H1 (cell line): ENCODE measurements at regions not wholly inside any gene's neighbourhood (a gene's known extent, or its start where the extent isn't known, plus 50 kb on each side); places are given as distances from the start of the nearest gene placed in this dataset.

ENCODE experiments used
- CTCF ChIA-PET: fragments of 300-600 bp; sonication (Branson Sonifier 250); formaldehyde crosslinking; loops from one replicate; lab custom pipeline; 2021; ENCODE audit not compliant: partially characterized antibody; lab: Charles Lee
- POLR2A ChIA-PET: fragments of 300-600 bp; sonication (Branson Sonifier 250); formaldehyde crosslinking; loops from one replicate; lab custom pipeline; 2021; ENCODE audit warnings: inconsistent platforms; ENCODE audit not compliant: partially characterized antibody; lab: Charles Lee
- DNase-seq, 2 experiments: peaks; one replicate each; pipeline versions ENCODE4 v3.0.0 to v3.0.0-alpha.2; 2010 to 2022; ENCODE audit warnings: low spot score in 2 of 2, low read depth in 1 of 2, mixed read lengths in 1 of 2
- FAIRE-seq: peaks from 2 replicates; lab custom pipeline; 2011; peaks lifted over from hg19 to GRCh38; lab: Jason Lieb, UNC
- H2AFZ ChIP-seq: 2 replicates; pipeline ENCODE4 v1.8.1; 2012; ENCODE audit warnings: low read length, inconsistent platforms
- H2AK5ac ChIP-seq: 2 replicates; pipeline ENCODE4 v1.6.1; 2013; ENCODE audit warnings: low read depth, low read length
- H2BK120ac ChIP-seq: replicated peaks from 2 replicates; pipeline ENCODE3; 2013; ENCODE audit warnings: low read depth, low read length, inconsistent platforms
- H2BK12ac ChIP-seq: 2 replicates; pipeline ENCODE4 v1.6.1; 2013; ENCODE audit warnings: low read depth, low read length
- H2BK15ac ChIP-seq: 2 replicates; pipeline ENCODE4 v1.6.1; 2013; ENCODE audit warnings: low read length
- H2BK20ac ChIP-seq: 2 replicates; pipeline ENCODE4 v1.6.1; 2013; ENCODE audit warnings: low read length
- H2BK5ac ChIP-seq: 2 replicates; pipeline ENCODE4 v1.6.1; 2013; ENCODE audit warnings: low read depth, low read length
- H3K14ac ChIP-seq: 2 replicates; pipeline ENCODE4 v1.6.1; 2013; ENCODE audit warnings: inconsistent platforms; ENCODE audit not compliant: insufficient read length
- H3K18ac ChIP-seq: 2 replicates; pipeline ENCODE4 v1.6.1; 2013; ENCODE audit warnings: low read length; ENCODE audit errors: extremely low read depth
- H3K23ac ChIP-seq: 2 replicates; pipeline ENCODE4 v1.6.1; 2013; ENCODE audit warnings: inconsistent platforms; ENCODE audit not compliant: insufficient read length
- H3K23me2 ChIP-seq: 2 replicates; pipeline ENCODE4 v1.6.1; 2013; ENCODE audit warnings: low read depth, low read length
- H3K27ac ChIP-seq: 2 replicates; pipeline ENCODE4 v1.6.1; 2011; ENCODE audit warnings: low read depth, low read length, inconsistent platforms
- H3K27me3 ChIP-seq, 4 experiments: replicated peaks in 1 of 4; 1 replicate in 1 of 4; 2 replicates in 3 of 4; pipeline versions ENCODE4 v1.6.1 to v1.8.1; 2011 to 2013; ENCODE audit warnings: low read length in 3 of 4, mild to moderate bottlenecking in 3 of 4, inconsistent platforms in 2 of 4, mixed read lengths in 2 of 4, moderate library complexity in 1 of 4; ENCODE audit not compliant: control insufficient read depth in 3 of 4, insufficient read depth in 3 of 4; ENCODE audit errors: extremely low read depth in 1 of 4
- H3K36me3 ChIP-seq, 4 experiments: 2 replicates each; pipeline versions ENCODE4 v1.6.1 to v1.8.1; 2011 to 2013; ENCODE audit warnings: mild to moderate bottlenecking in 4 of 4, low read length in 3 of 4, moderate library complexity in 2 of 4, control low read depth in 1 of 4, inconsistent platforms in 1 of 4; ENCODE audit not compliant: insufficient read depth in 4 of 4, control insufficient read depth in 2 of 4
- H3K4ac ChIP-seq: replicated peaks from 2 replicates; pipeline ENCODE3; 2013; ENCODE audit warnings: low read length, low read depth, mixed read lengths, inconsistent platforms; ENCODE audit not compliant: insufficient read length
- H3K4me1 ChIP-seq, 4 experiments: replicated peaks in 1 of 4; 1 replicate in 1 of 4; 2 replicates in 3 of 4; pipeline versions ENCODE4 v1.6.1 to v1.8.1; 2011 to 2013; ENCODE audit warnings: low read length in 3 of 4, inconsistent platforms in 2 of 4, mixed read lengths in 1 of 4; ENCODE audit not compliant: insufficient read depth in 4 of 4, control insufficient read depth in 3 of 4
- H3K4me2 ChIP-seq, 2 experiments: 2 replicates each; pipeline versions ENCODE4 v1.6.1 to v1.8.1; 2011 to 2013; ENCODE audit warnings: low read depth in 2 of 2, low read length in 2 of 2, control low read depth in 1 of 2, inconsistent platforms in 1 of 2, mild to moderate bottlenecking in 1 of 2; ENCODE audit not compliant: insufficient read depth in 1 of 2
- H3K4me3 ChIP-seq, 4 experiments: fragments of 200-600, 300-600 bp in 1 of 4; sonication (generic), shearing (Covaris generic), sonication (Bioruptor Twin) in 1 of 4; 2 replicates each; pipeline versions ENCODE4 v1.5.1 to v1.8.1; 2011 to 2016; ENCODE audit warnings: low read length in 4 of 4, low read depth in 3 of 4, control low read depth in 2 of 4, inconsistent platforms in 2 of 4, mild to moderate bottlenecking in 2 of 4, mixed read lengths in 1 of 4, moderate library complexity in 1 of 4; ENCODE audit not compliant: insufficient read depth in 2 of 4; ENCODE audit errors: extremely low read depth in 1 of 4
- H3K56ac ChIP-seq: replicated peaks from 2 replicates; pipeline ENCODE3; 2013; ENCODE audit warnings: low read depth, mild to moderate bottlenecking, mixed read lengths, low read length, inconsistent platforms; ENCODE audit not compliant: insufficient read length
- H3K79me1 ChIP-seq: 2 replicates; pipeline ENCODE4 v1.6.1; 2013; ENCODE audit warnings: low read depth, low read length, control low read depth
- H3K79me2 ChIP-seq, 2 experiments: 2 replicates each; pipeline versions ENCODE4 v1.6.1 to v1.8.1; 2012 to 2013; ENCODE audit warnings: low read length in 2 of 2, mild to moderate bottlenecking in 2 of 2, inconsistent platforms in 1 of 2; ENCODE audit not compliant: insufficient read depth in 2 of 2, control insufficient read depth in 1 of 2
- H3K9ac ChIP-seq, 4 experiments: replicated peaks in 1 of 4; 1 replicate in 1 of 4; 2 replicates in 3 of 4; pipeline versions ENCODE4 v1.6.1 to v1.8.1; 2011 to 2013; ENCODE audit warnings: low read depth in 3 of 4, low read length in 3 of 4, control low read depth in 2 of 4, mild to moderate bottlenecking in 2 of 4, moderate library complexity in 2 of 4, inconsistent platforms in 1 of 4; ENCODE audit errors: extremely low read depth in 1 of 4
- H3K9me3 ChIP-seq, 2 experiments: 2 replicates each; pipeline versions ENCODE4 v1.6.1 to v1.8.1; 2012 to 2013; ENCODE audit warnings: mild to moderate bottlenecking in 2 of 2, moderate library complexity in 2 of 2, control low read depth in 1 of 2, inconsistent platforms in 1 of 2, low read depth in 1 of 2, low read length in 1 of 2, mixed read lengths in 1 of 2; ENCODE audit not compliant: insufficient read depth in 2 of 2
- H4K20me1 ChIP-seq, 2 experiments: replicated peaks in 1 of 2; 2 replicates each; pipeline versions ENCODE3 to v1.8.1; 2011 to 2013; ENCODE audit warnings: inconsistent platforms in 2 of 2, low read length in 2 of 2, mild to moderate bottlenecking in 1 of 2; ENCODE audit not compliant: insufficient read depth in 2 of 2, control insufficient read depth in 1 of 2
- H4K5ac ChIP-seq: 2 replicates; pipeline ENCODE4 v1.6.1; 2013; ENCODE audit warnings: low read length, low read depth, mixed read lengths, inconsistent platforms; ENCODE audit not compliant: insufficient read length
- H4K8ac ChIP-seq: 2 replicates; pipeline ENCODE4 v1.8.0; 2013; ENCODE audit warnings: mild to moderate bottlenecking, moderate library complexity, low read length, inconsistent platforms; ENCODE audit not compliant: insufficient read depth; ENCODE audit errors: extremely low read depth
- H4K91ac ChIP-seq: replicated peaks from 2 replicates; pipeline ENCODE3; 2013; ENCODE audit warnings: low read length, mixed read lengths, inconsistent platforms; ENCODE audit not compliant: insufficient read length
- ATF2 ChIP-seq: IDR thresholded peaks from 2 replicates; pipeline ENCODE4 v1.6.1; 2012; ENCODE audit warnings: low read length, inconsistent platforms
- EGR1 ChIP-seq: IDR thresholded peaks from 2 replicates; pipeline ENCODE4 v1.6.1; 2011; ENCODE audit warnings: low read depth, low read length, borderline replicate concordance
- KDM4A ChIP-seq: IDR thresholded peaks from one replicate; pipeline ENCODE4 v1.7.1; 2012; ENCODE audit warnings: low read depth, mild to moderate bottlenecking, moderate library complexity, low read length, inconsistent platforms; ENCODE audit not compliant: severe bottlenecking
- RNF2 ChIP-seq: fragments of 200-900, 300-1000 bp; sonication (generic); IDR thresholded peaks from 2 replicates; pipeline ENCODE4 v1.7.1; 2016; ENCODE audit warnings: borderline replicate concordance, low read depth, mild to moderate bottlenecking, antibody characterized with exemption, low read length; ENCODE audit not compliant: poor library complexity, severe bottlenecking; ENCODE audit errors: missing control alignments
- USF2 ChIP-seq: IDR thresholded peaks from 2 replicates; pipeline ENCODE4 v1.6.1; 2011; ENCODE audit warnings: low read length, improper control_type of control experiment
- WGBS, 2 experiments: shearing (Covaris generic) in 1 of 2; methylation state at CpG; one replicate each; pipeline versions ENCODE4 v1.1.6 to v1.1.7; 2013 to 2015; ENCODE audit warnings: low lambda C conversion rate in 2 of 2, mixed read lengths in 2 of 2, inconsistent platforms in 1 of 2, low coverage in 1 of 2, missing lambda C conversion rate in 1 of 2; ENCODE audit not compliant: insufficient replicate concordance in 2 of 2, insufficient coverage in 1 of 2, insufficient read length in 1 of 2; ENCODE audit errors: extremely low coverage in 1 of 2, missing lambda C conversion rate in 1 of 2; 5-methylcytosine and 5-hydroxymethylcytosine counted together
- TF ChIP-seq, protein P1 (sequence below), 3 experiments: IDR thresholded peaks; 1 replicate in 2 of 3; 2 replicates in 1 of 3; pipeline versions ENCODE4 v1.5.1 to v1.6.1; 2011; ENCODE audit warnings: low read length in 3 of 3, mild to moderate bottlenecking in 3 of 3, inconsistent platforms in 2 of 3, low read depth in 1 of 3, moderate library complexity in 1 of 3; ENCODE audit not compliant: insufficient read depth in 1 of 3; ENCODE audit errors: control extremely low read depth in 1 of 3

GRCh38 chr6:100217225-100218012, 223.4 kb upstream of the MCHR2 start:
- no peak overlapping the region for H2AK5ac ChIP-seq
- no peak overlapping the region for H2BK20ac ChIP-seq
- H3K4me2 ChIP-seq, result no peak overlapping the region
- no peak overlapping the region for H3K14ac ChIP-seq
- H3K27me3 ChIP-seq, result peaks cover 0 to 2% (median 0%) of the 10 kb centered on the region in 4 experiments; a peak in 1 of 7 replicates
- H4K8ac ChIP-seq, result no peak overlapping the region
- FAIRE-seq (no peak), DNase-seq (no peak)
- 85% methylated on average over 2 of the region's 2 CpGs; no CpG with 5 or more reads in 1 of the 2 experiments for whole genome bisulfite sequencing, 2 experiments
- no peak overlapping the region for H2BK5ac ChIP-seq
- no peak overlapping the region for H4K91ac ChIP-seq
- no peak overlapping the region for H3K23ac ChIP-seq
- no peak overlapping the region for H2BK120ac ChIP-seq
- CTCF ChIA-PET, result interaction anchor here (1.4 kb wide), 1 partner anchor 40 kb away, joined by 3 read pairs; no protein-coding TSS in a partner anchor
- H3K56ac ChIP-seq, result no peak overlapping the region
- H2BK12ac ChIP-seq, result no peak overlapping the region
- no peak overlapping the region for H3K4me3 ChIP-seq
- no peaks in the 10 kb centered on the region for H4K20me1 ChIP-seq
- H3K9ac ChIP-seq, result no peak overlapping the region
- no peaks in the 10 kb centered on the region for H3K4me1 ChIP-seq
- H3K79me2 ChIP-seq, result no peaks in the 10 kb centered on the region
- H3K36me3 ChIP-seq, result no peaks in the 10 kb centered on the region
- H3K18ac ChIP-seq, result no peak overlapping the region
- H3K27ac ChIP-seq, result no peak overlapping the region
- POLR2A ChIA-PET, result no interaction called here
- no peaks in the 10 kb centered on the region for H3K9me3 ChIP-seq
- no peak overlapping the region for H2AFZ ChIP-seq
- no peak overlapping the region for H3K4ac ChIP-seq
- no peak overlapping the region for H2BK15ac ChIP-seq
- no peaks in the 10 kb centered on the region for H3K23me2 ChIP-seq
- no peak overlapping the region for H4K5ac ChIP-seq
- no peaks in the 10 kb centered on the region for H3K79me1 ChIP-seq
- no peak for TF ChIP-seq RNF2
- TF ChIP-seq, protein P1, sequence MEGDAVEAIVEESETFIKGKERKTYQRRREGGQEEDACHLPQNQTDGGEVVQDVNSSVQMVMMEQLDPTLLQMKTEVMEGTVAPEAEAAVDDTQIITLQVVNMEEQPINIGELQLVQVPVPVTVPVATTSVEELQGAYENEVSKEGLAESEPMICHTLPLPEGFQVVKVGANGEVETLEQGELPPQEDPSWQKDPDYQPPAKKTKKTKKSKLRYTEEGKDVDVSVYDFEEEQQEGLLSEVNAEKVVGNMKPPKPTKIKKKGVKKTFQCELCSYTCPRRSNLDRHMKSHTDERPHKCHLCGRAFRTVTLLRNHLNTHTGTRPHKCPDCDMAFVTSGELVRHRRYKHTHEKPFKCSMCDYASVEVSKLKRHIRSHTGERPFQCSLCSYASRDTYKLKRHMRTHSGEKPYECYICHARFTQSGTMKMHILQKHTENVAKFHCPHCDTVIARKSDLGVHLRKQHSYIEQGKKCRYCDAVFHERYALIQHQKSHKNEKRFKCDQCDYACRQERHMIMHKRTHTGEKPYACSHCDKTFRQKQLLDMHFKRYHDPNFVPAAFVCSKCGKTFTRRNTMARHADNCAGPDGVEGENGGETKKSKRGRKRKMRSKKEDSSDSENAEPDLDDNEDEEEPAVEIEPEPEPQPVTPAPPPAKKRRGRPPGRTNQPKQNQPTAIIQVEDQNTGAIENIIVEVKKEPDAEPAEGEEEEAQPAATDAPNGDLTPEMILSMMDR (IDR thresholded peaks at IDR 0.05; ENCODE audit: control extremely low read depth in 1 of 3, insufficient read depth in 1 of 3, low read depth in 1 of 3, low read length in 3 of 3), result no peak
- TF ChIP-seq USF2, result no peak
- TF ChIP-seq EGR1, result no peak
- no peak for TF ChIP-seq KDM4A
- TF ChIP-seq ATF2, result no peak
